ENCODE measurements at regions not wholly inside any gene's neighbourhood (a gene's known extent, or its start where the extent isn't known, plus 50 kb on each side); places are given as distances from the start of the nearest gene placed in this dataset.

- DNase-seq (ENCODE audit: low spot score) = no peak
- TF ChIP-seq CTCF (conservative IDR thresholded peaks at IDR 0.05; ENCODE audit: low read depth, low read length) (no peak), EZH2 (IDR thresholded peaks at IDR 0.05; ENCODE audit: borderline replicate concordance, low read depth, low read length, poor library complexity, severe bottlenecking) (no peak)
- H3K27ac ChIP-seq (ENCODE audit: low read depth, low read length, poor library complexity, severe bottlenecking) = no peak overlapping the region
- H3K9me3 ChIP-seq (ENCODE audit: low read depth, low read length, poor library complexity, severe bottlenecking) = no peaks in the 10 kb centered on the region
- no peak overlapping the region for H3K4me3 ChIP-seq (ENCODE audit: low read depth, low read length, poor library complexity, severe bottlenecking)
- no peaks in the 10 kb centered on the region for H3K36me3 ChIP-seq (ENCODE audit: insufficient read depth, low read length, poor library complexity, severe bottlenecking)
- POLR2A ChIA-PET (ENCODE audit: low non-redundant PET) = no interaction called here
- H3K4me1 ChIP-seq (ENCODE audit: insufficient read depth, low read length, poor library complexity, severe bottlenecking) = no peaks in the 10 kb centered on the region
- BruUV-seq (replicated peaks) = no TSS peak
- CTCF ChIA-PET = no interaction called here
- intact Hi-C loops (cut with micrococcal nuclease; ENCODE audit: unreplicated experiment) = no loop called here
- no peaks in the 10 kb centered on the region for H3K27me3 ChIP-seq (replicated peaks; ENCODE audit: insufficient read depth, low read depth, low read length, poor library complexity)
These were observed 310.7 kb downstream of the TNS1 start for GRCh38 chr2:217691920-217692666.

- BruUV-seq (replicated peaks) = no TSS peak
- H3K9me3 ChIP-seq (ENCODE audit: low read depth, low read length, poor library complexity, severe bottlenecking) = no peaks in the 10 kb centered on the region
- TF ChIP-seq EZH2 (IDR thresholded peaks at IDR 0.05; ENCODE audit: borderline replicate concordance, low read depth, low read length, poor library complexity, severe bottlenecking) (no peak), CTCF (conservative IDR thresholded peaks at IDR 0.05; ENCODE audit: low read depth, low read length) (no peak)
- no peaks in the 10 kb centered on the region for H3K4me1 ChIP-seq (ENCODE audit: insufficient read depth, low read length, poor library complexity, severe bottlenecking)
- DNase-seq (ENCODE audit: low spot score) = no peak
- CTCF ChIA-PET = no interaction called here
- H3K36me3 ChIP-seq (ENCODE audit: insufficient read depth, low read length, poor library complexity, severe bottlenecking) = no peaks in the 10 kb centered on the region
- POLR2A ChIA-PET (ENCODE audit: low non-redundant PET) = no interaction called here
- H3K27me3 ChIP-seq (replicated peaks; ENCODE audit: insufficient read depth, low read depth, low read length, poor library complexity) = no peaks in the 10 kb centered on the region
- H3K4me3 ChIP-seq (ENCODE audit: low read depth, low read length, poor library complexity, severe bottlenecking) = no peak overlapping the region
- intact Hi-C loops (cut with micrococcal nuclease; ENCODE audit: unreplicated experiment) = no loop called here
- no peak overlapping the region for H3K27ac ChIP-seq (ENCODE audit: low read depth, low read length, poor library complexity, severe bottlenecking)
These were observed 311.3 kb downstream of the TNS1 start for GRCh38 chr2:217691516-217691915.

GRCh38 chr2:217689053-217689452 lies 313.7 kb downstream of the TNS1 start:
- intact Hi-C loops (cut with micrococcal nuclease; ENCODE audit: unreplicated experiment) = no loop called here
- ChIA-PET CTCF (no interaction called here), POLR2A (ENCODE audit: low non-redundant PET) (no interaction called here)
- H3K4me1 ChIP-seq (ENCODE audit: insufficient read depth, low read length, poor library complexity, severe bottlenecking) = peaks cover 5% of the 10 kb centered on the region
- H3K9me3 ChIP-seq (ENCODE audit: low read depth, low read length, poor library complexity, severe bottlenecking) = no peaks in the 10 kb centered on the region
- BruUV-seq (replicated peaks) = no TSS peak
- no peak overlapping the region for H3K4me3 ChIP-seq (ENCODE audit: low read depth, low read length, poor library complexity, severe bottlenecking)
- no peak overlapping the region for H3K27ac ChIP-seq (ENCODE audit: low read depth, low read length, poor library complexity, severe bottlenecking)
- no peaks in the 10 kb centered on the region for H3K27me3 ChIP-seq (replicated peaks; ENCODE audit: insufficient read depth, low read depth, low read length, poor library complexity)
- TF ChIP-seq CTCF (conservative IDR thresholded peaks at IDR 0.05; ENCODE audit: low read depth, low read length) = no peak
- no peak for TF ChIP-seq EZH2 (IDR thresholded peaks at IDR 0.05; ENCODE audit: borderline replicate concordance, low read depth, low read length, poor library complexity, severe bottlenecking)
- DNase-seq (ENCODE audit: low spot score) = no peak
- no peaks in the 10 kb centered on the region for H3K36me3 ChIP-seq (ENCODE audit: insufficient read depth, low read length, poor library complexity, severe bottlenecking)
